GM23338 (cell line): ENCODE measurements at regions not wholly inside any gene's neighbourhood (a gene's known extent, or its start where the extent isn't known, plus 50 kb on each side); places are given as distances from the start of the nearest gene placed in this dataset.

Experiments used
- ATAC-seq: fragments of 200-7000 bp; cut with Tn5 transposase; 3 replicates; pipeline ENCODE4 v1.9.1; 2020
- DNase-seq: peaks from one replicate; pipeline ENCODE4 v3.0.0-alpha.2; 2015; ENCODE audit warnings: low spot score
- H2AFZ ChIP-seq: fragments of 200-600 bp; sonication (generic); 2 replicates; pipeline ENCODE4 v1.8.0; 2016; ENCODE audit warnings: antibody characterized with exemption, mild to moderate bottlenecking, moderate library complexity
- H3F3A ChIP-seq: fragments of 200-600 bp; sonication (generic); replicated peaks from 2 replicates; pipeline ENCODE4 v1.8.0; 2017; ENCODE audit warnings: antibody characterized with exemption, mixed run types, low read depth
- H3K27ac ChIP-seq: fragments of 200-600 bp; sonication (generic); 2 replicates; pipeline ENCODE4 v1.6.1; 2016; ENCODE audit warnings: low read depth
- H3K27me3 ChIP-seq: fragments of 200-600 bp; sonication (generic); 2 replicates; pipeline ENCODE4 v1.8.0; 2016; ENCODE audit warnings: mild to moderate bottlenecking, mixed run types, moderate library complexity; ENCODE audit not compliant: insufficient read depth
- H3K36me3 ChIP-seq: fragments of 200-600 bp; sonication (generic); 2 replicates; pipeline ENCODE4 v1.8.0; 2016; ENCODE audit warnings: mild to moderate bottlenecking; ENCODE audit not compliant: insufficient read depth
- H3K4me1 ChIP-seq: fragments of 200-600 bp; sonication (generic); 2 replicates; pipeline ENCODE4 v1.8.0; 2016; ENCODE audit warnings: mild to moderate bottlenecking, moderate library complexity; ENCODE audit not compliant: insufficient read depth
- H3K4me2 ChIP-seq: fragments of 200-600 bp; sonication (generic); 2 replicates; pipeline ENCODE4 v1.7.1; 2017; ENCODE audit warnings: mixed run types
- H3K4me3 ChIP-seq: fragments of 200-600 bp; sonication (generic); 2 replicates; pipeline ENCODE4 v1.6.1; 2016; ENCODE audit warnings: mixed run types
- H3K79me2 ChIP-seq: fragments of 200-600 bp; sonication (generic); replicated peaks from 2 replicates; pipeline ENCODE4 v1.8.0; 2017; ENCODE audit warnings: mild to moderate bottlenecking; ENCODE audit not compliant: insufficient read depth
- H3K9me2 ChIP-seq: fragments of 200-600 bp; sonication (generic); 2 replicates; pipeline ENCODE4 v1.8.0; 2017; ENCODE audit not compliant: insufficient read depth
- H4K20me1 ChIP-seq: fragments of 200-600 bp; sonication (generic); replicated peaks from 2 replicates; pipeline ENCODE4 v1.8.0; 2017; ENCODE audit warnings: mild to moderate bottlenecking; ENCODE audit not compliant: insufficient read depth
- H3K27ac Mint-ChIP-seq: 2 replicates; pipeline ENCODE4 v1.8.0; 2020; ENCODE audit warnings: inconsistent platforms, mild to moderate bottlenecking, moderate library complexity, mixed read lengths
- H3K27me3 Mint-ChIP-seq: 3 replicates; pipeline ENCODE4 v1.8.0; 2022; ENCODE audit warnings: low read depth, mild to moderate bottlenecking, moderate library complexity, mixed read lengths, inconsistent platforms; ENCODE audit not compliant: insufficient read depth, poor library complexity
- H3K36me3 Mint-ChIP-seq: 3 replicates; pipeline ENCODE4 v1.8.0; 2021; ENCODE audit warnings: low read depth, mild to moderate bottlenecking, inconsistent platforms, moderate library complexity, mixed read lengths
- H3K4me1 Mint-ChIP-seq: 3 replicates; pipeline ENCODE4 v1.8.0; 2020; ENCODE audit warnings: mild to moderate bottlenecking, inconsistent platforms, mixed read lengths
- H3K4me3 Mint-ChIP-seq: 3 replicates; pipeline ENCODE4 v1.8.0; 2021; ENCODE audit warnings: moderate library complexity, mild to moderate bottlenecking, inconsistent platforms, mixed read lengths
- H3K9me3 Mint-ChIP-seq: 3 replicates; pipeline ENCODE4 v1.8.0; 2020; ENCODE audit warnings: moderate library complexity, mild to moderate bottlenecking, inconsistent platforms, mixed read lengths
- CREB1 ChIP-seq: fragments of 250-450 bp; sonication (Bioruptor Pico); IDR thresholded peaks from 2 replicates; pipeline ENCODE4 v1.5.0; 2020; ENCODE audit warnings: low read depth, mild to moderate bottlenecking, moderate library complexity
- CTCF ChIP-seq, 2 experiments: fragments of 200-600 bp in 1 of 2; sonication (generic) in 1 of 2; conservative IDR thresholded peaks; 2 replicates each; pipeline versions ENCODE4 v1.5.1 to v1.6.1; 2016 to 2017; ENCODE audit warnings: antibody characterized with exemption in 2 of 2, low read depth in 2 of 2, mild to moderate bottlenecking in 2 of 2, moderate library complexity in 1 of 2
- ETS1 ChIP-seq: IDR thresholded peaks from 2 replicates; pipeline ENCODE4 v1.6.1; 2016; ENCODE audit warnings: antibody characterized with exemption
- EZH2 ChIP-seq: fragments of 200-600 bp; sonication (generic); IDR thresholded peaks from one replicate; pipeline ENCODE4 v1.8.0; 2017; ENCODE audit warnings: antibody characterized with exemption, mild to moderate bottlenecking, low read depth; ENCODE audit not compliant: unreplicated experiment
- NANOG ChIP-seq: IDR thresholded peaks from 2 replicates; pipeline ENCODE4 v1.6.1; 2016; ENCODE audit warnings: antibody characterized with exemption, borderline replicate concordance
- POLR2AphosphoS5 ChIP-seq: IDR thresholded peaks from 2 replicates; pipeline ENCODE4 v1.6.1; 2016; ENCODE audit warnings: antibody characterized with exemption, low read depth
- STAT1 ChIP-seq: IDR thresholded peaks from one replicate; pipeline ENCODE4 v1.6.1; 2016; ENCODE audit warnings: antibody characterized with exemption; ENCODE audit not compliant: unreplicated experiment
- ZNF331 ChIP-seq: fragments of 250-450 bp; sonication (Bioruptor Pico); IDR thresholded peaks from 2 replicates; pipeline ENCODE4 v1.5.0; 2020; ENCODE audit warnings: low read depth, mild to moderate bottlenecking, moderate library complexity
- ZNF462 ChIP-seq: fragments of 250-450 bp; sonication (Bioruptor Pico); IDR thresholded peaks from 2 replicates; pipeline ENCODE4 v1.5.0; 2020; ENCODE audit warnings: mild to moderate bottlenecking, moderate library complexity

- no peak overlapping the region for H3K4me3 ChIP-seq
- Mint-ChIP-seq H3K4me3 (no peak overlapping the region), H3K27ac (no peak overlapping the region), H3K4me1 (no peaks in the 10 kb centered on the region), H3K9me3 (no peaks in the 10 kb centered on the region), H3K36me3 (no peaks in the 10 kb centered on the region), H3K27me3 (no peaks in the 10 kb centered on the region)
- no peak for TF ChIP-seq POLR2AphosphoS5
- TF ChIP-seq ETS1 = no peak
- H2AFZ ChIP-seq = no peak overlapping the region
- H3F3A ChIP-seq = no peaks in the 10 kb centered on the region
- no peak overlapping the region for H3K27ac ChIP-seq
- ATAC-seq (no peak), DNase-seq (no peak)
- H3K4me1 ChIP-seq = no peaks in the 10 kb centered on the region
- H4K20me1 ChIP-seq = no peaks in the 10 kb centered on the region
- H3K36me3 ChIP-seq = no peaks in the 10 kb centered on the region
- H3K79me2 ChIP-seq = no peaks in the 10 kb centered on the region
- peaks cover 3% of the 10 kb centered on the region; the same call in 1 of the 2 replicates for H3K9me2 ChIP-seq
- no peak overlapping the region for H3K4me2 ChIP-seq
- H3K27me3 ChIP-seq = no peaks in the 10 kb centered on the region
Measured at GRCh38 chr5:97922776-97923175, 739.7 kb upstream of the RIOK2 start.

GRCh38 chr5:97923496-97923895 lies 740.4 kb upstream of the RIOK2 start:
- H3K27ac ChIP-seq = no peak overlapping the region
- no peaks in the 10 kb centered on the region for H3K4me1 ChIP-seq
- no peak overlapping the region for H3K4me3 Mint-ChIP-seq
- H3K9me2 ChIP-seq = peaks cover 3% of the 10 kb centered on the region; the same call in 1 of the 2 replicates
- H3K36me3 Mint-ChIP-seq = no peaks in the 10 kb centered on the region
- no peaks in the 10 kb centered on the region for H3K27me3 ChIP-seq
- no peaks in the 10 kb centered on the region for H3K9me3 Mint-ChIP-seq
- no peaks in the 10 kb centered on the region for H3F3A ChIP-seq
- no peaks in the 10 kb centered on the region for H4K20me1 ChIP-seq
- no peak overlapping the region for H3K27ac Mint-ChIP-seq
- DNase-seq (no peak), ATAC-seq (no peak)
- H3K36me3 ChIP-seq = no peaks in the 10 kb centered on the region
- H3K4me1 Mint-ChIP-seq = no peaks in the 10 kb centered on the region
- TF ChIP-seq ZNF331 = no peak
- no peak overlapping the region for H3K4me2 ChIP-seq
- H3K27me3 Mint-ChIP-seq = no peaks in the 10 kb centered on the region
- H3K79me2 ChIP-seq = no peaks in the 10 kb centered on the region
- no peak overlapping the region for H2AFZ ChIP-seq
- no peak overlapping the region for H3K4me3 ChIP-seq

GRCh38 chr5:97923997-97924396 lies 741.0 kb upstream of the RIOK2 start:
- H3K4me3 ChIP-seq = no peak overlapping the region
- H2AFZ ChIP-seq = no peak overlapping the region
- ATAC-seq = no peak
- H3K36me3 Mint-ChIP-seq = no peaks in the 10 kb centered on the region
- H3K4me1 Mint-ChIP-seq = no peaks in the 10 kb centered on the region
- H3K4me2 ChIP-seq = no peak overlapping the region
- H3K36me3 ChIP-seq = no peaks in the 10 kb centered on the region
- H3K9me3 Mint-ChIP-seq = no peaks in the 10 kb centered on the region
- H3K27me3 Mint-ChIP-seq = no peaks in the 10 kb centered on the region
- H3K27me3 ChIP-seq = no peaks in the 10 kb centered on the region
- no peaks in the 10 kb centered on the region for H3K4me1 ChIP-seq
- no peaks in the 10 kb centered on the region for H4K20me1 ChIP-seq
- no peaks in the 10 kb centered on the region for H3K79me2 ChIP-seq
- no peak for DNase-seq
- H3K4me3 Mint-ChIP-seq = no peak overlapping the region
- peaks cover 3% of the 10 kb centered on the region; the same call in 1 of the 2 replicates for H3K9me2 ChIP-seq
- no peak overlapping the region for H3K27ac ChIP-seq
- no peaks in the 10 kb centered on the region for H3F3A ChIP-seq
- H3K27ac Mint-ChIP-seq = no peak overlapping the region
- TF ChIP-seq EZH2 = no peak
- no peak for TF ChIP-seq CREB1 (CRISPR knock-in tag)
- no peak for TF ChIP-seq CTCF (conservative IDR thresholded peaks at IDR 0.05; ENCODE audit: low read depth in 2 of 2)
- TF ChIP-seq ZNF462 (CRISPR knock-in tag) = no peak
- TF ChIP-seq NANOG = no peak
- TF ChIP-seq STAT1 = no peak
